ENCODE measurements at regions not wholly inside any gene's neighbourhood (a gene's known extent, or its start where the extent isn't known, plus 50 kb on each side); places are given as distances from the start of the nearest gene placed in this dataset.

GRCh38 chr14:58882577-58883018 is 244.8 kb downstream of the DACT1 start:
- no peak for ATAC-seq
- DNase-seq (ENCODE audit: low read depth, low spot score) = no peak
- WGBS (ENCODE audit: insufficient coverage, insufficient replicate concordance, low lambda C conversion rate, missing lambda C conversion rate) = 29% methylated on average over 4 of the region's 4 CpGs
- no peak for FAIRE-seq
- H2AFZ ChIP-seq (ENCODE audit: control insufficient read depth, low read depth, low read length) = no peak overlapping the region
- no peaks in the 10 kb centered on the region for H3K4me1 ChIP-seq (ENCODE audit: control insufficient read depth, insufficient read depth, low read length)
- in situ Hi-C loops (cut with MboI) = no loop called here
- TF ChIP-seq MYB (IDR thresholded peaks at IDR 0.05; ENCODE audit: borderline replicate concordance, low read depth, low read length) = no peak
- TF ChIP-seq FOXK2 (IDR thresholded peaks at IDR 0.05) = no peak
- TF ChIP-seq NR2F1 (conservative IDR thresholded peaks at IDR 0.05) = no peak
- TF ChIP-seq, protein P1, sequence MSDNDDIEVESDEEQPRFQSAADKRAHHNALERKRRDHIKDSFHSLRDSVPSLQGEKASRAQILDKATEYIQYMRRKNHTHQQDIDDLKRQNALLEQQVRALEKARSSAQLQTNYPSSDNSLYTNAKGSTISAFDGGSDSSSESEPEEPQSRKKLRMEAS (IDR thresholded peaks at IDR 0.05; ENCODE audit: low read depth, low read length) = no peak
- TF ChIP-seq POU2F2 (IDR thresholded peaks at IDR 0.05; ENCODE audit: borderline replicate concordance, low read depth, low read length) = no peak
- no peak for TF ChIP-seq CBX5 (IDR thresholded peaks at IDR 0.05; ENCODE audit: low read depth)
- TF ChIP-seq, protein P2, sequence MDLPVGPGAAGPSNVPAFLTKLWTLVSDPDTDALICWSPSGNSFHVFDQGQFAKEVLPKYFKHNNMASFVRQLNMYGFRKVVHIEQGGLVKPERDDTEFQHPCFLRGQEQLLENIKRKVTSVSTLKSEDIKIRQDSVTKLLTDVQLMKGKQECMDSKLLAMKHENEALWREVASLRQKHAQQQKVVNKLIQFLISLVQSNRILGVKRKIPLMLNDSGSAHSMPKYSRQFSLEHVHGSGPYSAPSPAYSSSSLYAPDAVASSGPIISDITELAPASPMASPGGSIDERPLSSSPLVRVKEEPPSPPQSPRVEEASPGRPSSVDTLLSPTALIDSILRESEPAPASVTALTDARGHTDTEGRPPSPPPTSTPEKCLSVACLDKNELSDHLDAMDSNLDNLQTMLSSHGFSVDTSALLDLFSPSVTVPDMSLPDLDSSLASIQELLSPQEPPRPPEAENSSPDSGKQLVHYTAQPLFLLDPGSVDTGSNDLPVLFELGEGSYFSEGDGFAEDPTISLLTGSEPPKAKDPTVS (IDR thresholded peaks at IDR 0.05; ENCODE audit: low read depth, low read length) = no peak
- no peak for TF ChIP-seq E2F4 (IDR thresholded peaks at IDR 0.05; ENCODE audit: low read depth, low read length)
- TF ChIP-seq CHD1 (IDR thresholded peaks at IDR 0.05; ENCODE audit: low read depth, low read length) = no peak
- no peak for TF ChIP-seq ZBTB33 (IDR thresholded peaks at IDR 0.05)
- no peak for TF ChIP-seq YY1 (IDR thresholded peaks at IDR 0.05; ENCODE audit: low read depth, low read length)
- no peak for TF ChIP-seq CEBPZ (IDR thresholded peaks at IDR 0.05; ENCODE audit: low read depth, low read length)
- TF ChIP-seq JUND (IDR thresholded peaks at IDR 0.05; ENCODE audit: low read depth, low read length) = no peak
- no peak for TF ChIP-seq KAT2A (conservative IDR thresholded peaks at IDR 0.05; ENCODE audit: control insufficient read depth, low read depth, low read length)
- no peak for TF ChIP-seq BACH1 (IDR thresholded peaks at IDR 0.05; ENCODE audit: borderline replicate concordance)
- no peak for TF ChIP-seq ETV6 (conservative IDR thresholded peaks at IDR 0.05 in 1 of 2, IDR thresholded peaks at IDR 0.05 in 1 of 2; ENCODE audit: borderline replicate concordance in 1 of 2, low read depth in 1 of 2)
- no peak for TF ChIP-seq BHLHE40 (IDR thresholded peaks at IDR 0.05; ENCODE audit: borderline replicate concordance in 1 of 2, low read depth in 2 of 2, low read length in 1 of 2)
- intact Hi-C loops (cut with micrococcal nuclease; ENCODE audit: unreplicated experiment) = loop anchor here (5.0 to 10.0 kb wide), 2 partner anchors 85 to 378 kb away; no protein-coding TSS in a partner anchor
- SMC1A ChIA-PET (ENCODE audit: uncharacterized antibody, unreplicated experiment) = interaction anchor here (1.0 kb wide), 1 partner anchor 27 kb away, joined by 4 read pairs; no protein-coding TSS in a partner anchor
- H3K27me3 ChIP-seq (replicated peaks in 1 of 2; ENCODE audit: control insufficient read depth in 2 of 2, insufficient read depth in 2 of 2, low read length in 1 of 2) = no peaks in the 10 kb centered on the region
- BruUV-seq (replicated peaks) = no TSS peak
- POLR2A ChIA-PET = no interaction called here
- RAD21 ChIA-PET (ENCODE audit: unreplicated experiment) = no interaction called here
- H3K4me3 ChIP-seq = no peak overlapping the region
- no peaks in the 10 kb centered on the region for H4K20me1 ChIP-seq (ENCODE audit: control insufficient read depth, insufficient read depth)
- CTCF ChIA-PET = interaction anchor here (1.3 to 1.5 kb wide), 2 partner anchors 19 to 382 kb away, joined by 3 to 5 read pairs; no protein-coding TSS in a partner anchor
- no peak overlapping the region for H3K9ac ChIP-seq (ENCODE audit: control insufficient read depth, insufficient read depth, low read length)
- H3K79me2 ChIP-seq (ENCODE audit: control insufficient read depth, insufficient read depth, low read length) = no peaks in the 10 kb centered on the region
- H3K9me3 ChIP-seq (replicated peaks; ENCODE audit: control insufficient read depth, insufficient read depth, low read length) = no peaks in the 10 kb centered on the region; the same call in 2 of the 3 replicates
- no peak overlapping the region for H3K27ac ChIP-seq (ENCODE audit: control insufficient read depth, insufficient read depth)
- H3K36me3 ChIP-seq (ENCODE audit: control insufficient read depth in 2 of 2, insufficient read depth in 2 of 2, low read length in 1 of 2) = no peaks in the 10 kb centered on the region
- H3K4me2 ChIP-seq (ENCODE audit: control insufficient read depth, insufficient read depth) = no peak overlapping the region

Data from GM12878 (cell line).